ENCODE measurements at regions not wholly inside any gene's neighbourhood (a gene's known extent, or its start where the extent isn't known, plus 50 kb on each side); places are given as distances from the start of the nearest gene placed in this dataset.

- TF ChIP-seq CTCF (conservative IDR thresholded peaks at IDR 0.05; ENCODE audit: low read depth, low read length) (peak; percentile 67), EZH2 (IDR thresholded peaks at IDR 0.05; ENCODE audit: borderline replicate concordance, low read depth, low read length, poor library complexity, severe bottlenecking) (no peak)
Measured at GRCh38 chr5:51960617-51961121, 577.4 kb downstream of the ISL1 start.

All from A673 (cell line).